ENCODE measurements at regions not wholly inside any gene's neighbourhood (a gene's known extent, or its start where the extent isn't known, plus 50 kb on each side); places are given as distances from the start of the nearest gene placed in this dataset.

DNA sequence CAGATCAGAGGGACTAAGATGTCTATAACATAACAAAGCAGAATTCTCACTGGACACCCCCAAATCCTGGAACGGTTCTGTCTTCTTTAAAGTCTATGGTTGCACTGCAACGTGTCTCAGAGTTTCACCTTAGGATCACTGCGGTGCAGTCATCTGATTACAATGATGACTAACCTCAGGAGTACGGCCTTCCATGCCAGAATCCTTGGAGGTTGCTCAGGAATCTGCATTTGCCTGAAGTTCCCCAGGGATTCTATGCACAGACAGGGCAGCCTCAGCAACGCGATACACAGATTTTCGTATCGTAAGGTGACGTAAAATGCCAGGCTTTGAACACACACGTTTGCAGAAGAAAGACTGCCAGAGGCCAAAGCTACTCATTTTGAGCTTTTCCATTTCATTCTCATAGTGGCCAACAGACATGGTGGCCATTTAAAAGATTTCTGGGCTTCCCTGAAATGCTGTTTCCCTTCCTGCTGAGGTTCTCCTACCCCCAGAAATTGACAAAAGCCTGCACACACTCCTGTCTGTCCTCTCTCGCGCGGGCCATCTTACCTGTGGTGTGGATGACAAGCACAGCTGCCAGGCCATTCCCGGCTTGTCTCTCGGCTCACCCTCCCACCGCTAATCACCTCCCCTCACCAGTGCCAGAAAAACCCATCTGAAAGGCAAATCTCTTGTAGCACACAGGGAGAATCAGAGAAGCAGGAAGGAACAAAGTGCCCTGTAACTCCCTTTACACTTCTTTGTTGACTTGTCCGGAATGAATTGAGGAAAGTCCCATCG is 148.8 kb downstream of the ACKR3 start:
- DNase-seq (ENCODE audit: low read depth) = no peak

DNA sequence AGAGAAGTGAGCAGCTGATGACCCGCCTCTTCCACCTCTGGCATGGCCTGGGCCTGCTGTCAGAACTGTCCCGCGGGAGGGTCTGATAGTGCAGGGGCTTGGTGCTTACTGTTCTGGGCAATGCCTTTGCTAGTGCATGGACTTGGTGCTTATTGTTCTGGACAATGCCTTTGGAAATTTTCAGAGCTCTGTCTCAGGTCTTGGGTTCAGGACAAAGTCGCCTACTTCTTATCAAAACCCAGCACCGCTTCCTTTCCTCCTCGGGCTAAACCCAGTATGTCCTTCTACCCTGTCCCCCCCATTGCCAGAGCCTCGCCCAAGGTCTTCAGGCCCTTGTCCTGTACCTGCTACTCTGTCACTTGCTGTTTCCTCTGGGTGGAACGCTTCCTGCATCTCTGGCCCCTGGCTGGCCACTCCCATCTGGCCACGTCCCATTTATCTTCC is 149.6 kb downstream of the ACKR3 start:
- no peak for DNase-seq (ENCODE audit: low read depth)

DNA sequence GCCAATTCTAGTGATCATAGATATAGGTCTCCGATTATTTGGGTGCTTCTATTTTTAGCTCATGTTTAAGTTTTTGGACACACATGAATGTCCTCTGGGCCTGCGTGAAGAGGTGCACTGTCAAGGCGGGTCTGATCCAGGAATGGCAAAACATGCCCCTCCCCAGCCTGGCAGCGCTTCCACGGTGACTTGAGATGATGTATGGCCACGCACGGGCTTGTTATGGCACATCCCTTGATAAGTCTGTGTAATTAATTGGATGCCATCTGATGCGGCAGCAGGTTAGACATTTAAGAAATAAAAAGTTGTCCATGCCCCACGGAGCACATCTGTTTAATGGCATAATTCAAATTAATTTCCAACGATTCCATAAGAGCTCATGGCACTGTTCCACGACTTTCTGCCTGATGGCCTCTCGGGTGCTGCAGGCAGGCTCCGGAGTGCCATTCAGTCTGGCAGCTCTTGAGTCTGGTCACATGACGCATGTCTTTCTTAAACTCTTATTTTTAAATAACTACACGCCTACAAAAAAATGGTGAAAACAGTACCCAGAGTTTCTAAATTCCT is 151.4 kb downstream of the ACKR3 start:
- DNase-seq (ENCODE audit: low read depth) = no peak

DNA sequence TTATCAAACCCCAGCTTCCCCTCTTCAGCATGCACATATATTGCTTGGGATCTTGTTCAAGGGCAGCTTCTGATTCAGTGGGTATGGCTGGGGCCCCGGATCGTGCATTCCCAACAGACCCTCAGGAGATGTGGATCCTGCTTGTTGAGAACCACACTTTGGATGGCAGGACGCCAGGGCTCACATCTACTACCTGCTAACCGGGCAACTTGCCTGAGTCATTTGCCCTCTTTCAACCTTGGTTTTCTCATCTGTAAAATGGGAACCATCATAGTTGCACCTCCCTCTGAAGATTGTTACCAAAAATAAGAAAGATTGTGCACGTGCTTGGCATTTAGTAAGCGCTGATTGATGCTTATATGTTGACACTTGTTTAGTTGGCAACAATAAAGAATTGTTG is 154.6 kb downstream of the ACKR3 start:
- DNase-seq (ENCODE audit: low read depth) = no peak

DNA sequence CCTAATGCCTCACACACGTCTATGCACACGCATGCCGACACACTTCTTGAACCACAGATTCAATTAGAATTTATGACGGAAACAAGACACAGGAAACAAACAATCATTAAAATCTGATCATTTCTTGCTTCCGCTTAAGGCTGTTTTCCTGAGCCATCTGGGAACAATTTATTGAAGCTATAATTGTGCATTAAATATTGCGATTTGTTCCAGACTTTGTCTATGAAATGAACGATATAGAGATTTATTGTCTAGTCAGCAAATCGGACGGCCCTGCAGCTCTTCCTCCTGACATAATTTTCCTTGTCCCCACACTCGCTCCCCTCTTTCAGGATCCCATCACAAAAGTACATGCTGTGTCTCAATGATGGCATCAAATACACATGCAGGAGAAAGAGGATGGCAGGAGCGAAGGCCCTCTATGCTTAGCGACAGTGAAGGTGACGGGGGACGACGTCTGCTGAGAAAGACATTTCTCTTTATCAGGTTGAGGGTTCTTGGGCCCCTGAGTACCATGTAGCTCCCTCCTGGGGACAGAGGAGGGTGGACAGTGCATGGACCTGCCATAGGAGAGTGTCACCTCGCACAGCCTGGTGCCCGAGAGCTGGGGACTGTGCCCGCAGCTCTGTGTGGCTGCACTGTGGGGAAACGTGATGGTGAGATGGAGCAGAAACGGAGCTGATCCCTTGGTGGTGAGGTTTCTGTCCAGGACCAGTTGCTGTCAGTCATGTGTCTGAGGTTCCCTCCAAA is 157.3 kb downstream of the ACKR3 start:
- DNase-seq (ENCODE audit: low read depth) = no peak

DNA sequence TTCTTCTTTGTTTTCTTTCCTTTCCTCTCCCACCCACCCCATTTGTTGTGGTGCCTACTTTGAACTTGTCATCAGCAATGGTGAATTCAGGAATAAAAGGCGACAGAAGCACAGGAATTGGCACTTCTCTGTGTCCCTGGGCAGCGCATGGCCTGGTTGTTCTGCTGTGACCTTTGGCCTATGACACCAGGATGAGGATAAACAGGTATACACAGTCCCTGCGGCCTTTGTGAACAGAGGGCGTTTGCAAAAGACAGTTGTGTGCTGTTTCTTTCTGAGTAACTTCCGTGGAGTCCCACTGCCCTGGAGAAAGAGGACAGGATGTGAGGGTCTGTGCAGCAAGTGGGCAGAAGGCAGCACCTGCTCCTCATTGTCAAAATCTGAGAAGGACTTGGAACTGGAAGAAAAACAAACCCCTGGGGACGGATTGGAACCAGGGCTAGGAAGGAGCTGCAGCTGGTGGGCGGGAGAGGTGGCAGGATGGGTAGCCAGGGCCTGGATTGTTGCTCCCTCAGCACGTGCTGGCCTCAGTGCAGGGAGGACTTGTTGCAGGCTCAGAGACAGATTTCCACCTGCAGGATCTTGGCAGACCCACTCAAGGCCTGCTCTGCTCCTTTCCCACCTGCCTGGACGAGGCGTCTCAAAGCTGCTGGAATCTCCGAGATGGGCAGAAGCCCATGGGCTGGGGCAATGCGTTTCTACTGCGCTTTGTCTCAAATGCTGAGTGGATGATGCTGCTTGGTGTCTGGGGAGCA is 159.5 kb downstream of the ACKR3 start:
- no peak for DNase-seq (ENCODE audit: low read depth)

DNA sequence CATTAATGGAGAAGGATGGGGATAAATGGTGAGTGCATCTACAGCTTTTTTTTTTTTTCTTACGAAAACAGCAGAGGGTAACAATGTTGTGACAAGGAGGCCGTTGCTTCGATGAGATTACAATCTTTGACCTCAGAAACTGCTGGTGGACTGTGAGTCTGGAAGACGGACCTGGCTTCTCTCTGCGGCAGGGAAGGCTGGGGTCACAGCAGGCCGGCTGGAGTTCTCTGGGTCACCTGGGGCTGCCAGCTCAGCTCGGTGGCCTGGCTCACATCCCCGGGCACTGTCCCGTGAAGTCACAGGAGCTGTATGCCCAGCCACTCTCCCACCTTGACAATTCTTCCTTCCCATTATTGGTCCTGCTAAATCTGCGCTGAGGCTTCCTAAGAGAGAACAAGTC is 160.8 kb downstream of the ACKR3 start:
- no peak for DNase-seq (ENCODE audit: low read depth)

DNA sequence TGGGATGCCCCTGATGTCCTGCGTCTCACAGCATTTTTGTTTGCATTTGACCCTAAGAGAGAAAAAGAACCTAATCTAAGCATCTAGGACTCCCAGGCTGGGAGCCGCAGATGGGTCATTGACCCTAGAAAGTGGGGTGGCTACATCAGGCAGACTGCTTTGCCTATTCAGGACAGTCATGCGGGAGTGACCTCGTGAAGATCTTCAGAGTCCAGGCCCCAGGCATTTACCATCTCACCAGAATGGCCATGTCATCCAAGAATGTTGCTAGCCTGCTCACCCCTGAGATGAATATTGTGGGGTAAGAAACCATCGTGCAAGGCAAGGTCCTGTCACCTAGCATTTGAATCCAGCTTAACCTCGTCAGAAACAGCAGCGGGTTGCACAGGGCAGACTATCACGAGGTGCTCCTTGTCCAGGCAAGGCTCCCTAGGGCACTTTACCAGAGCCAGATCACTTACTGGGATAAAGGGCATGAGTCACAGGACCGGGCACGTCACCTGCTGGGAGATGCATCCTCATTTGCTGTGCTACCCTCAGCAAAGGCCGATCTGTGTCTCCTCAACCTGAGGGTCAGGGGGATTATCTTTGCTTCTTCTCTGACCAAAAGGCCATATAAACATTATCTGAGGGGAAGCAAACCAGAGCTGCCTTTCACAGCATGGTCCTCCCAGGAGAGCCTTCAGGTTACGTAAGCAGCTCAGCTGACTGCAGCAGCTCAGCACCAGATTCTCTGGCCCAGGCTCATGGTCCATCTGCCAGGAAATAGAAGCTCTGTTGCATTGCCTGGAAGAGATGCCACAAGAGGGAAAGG is 162.3 kb downstream of the ACKR3 start:
- peak; percentile 47 for DNase-seq (ENCODE audit: low read depth)

DNA sequence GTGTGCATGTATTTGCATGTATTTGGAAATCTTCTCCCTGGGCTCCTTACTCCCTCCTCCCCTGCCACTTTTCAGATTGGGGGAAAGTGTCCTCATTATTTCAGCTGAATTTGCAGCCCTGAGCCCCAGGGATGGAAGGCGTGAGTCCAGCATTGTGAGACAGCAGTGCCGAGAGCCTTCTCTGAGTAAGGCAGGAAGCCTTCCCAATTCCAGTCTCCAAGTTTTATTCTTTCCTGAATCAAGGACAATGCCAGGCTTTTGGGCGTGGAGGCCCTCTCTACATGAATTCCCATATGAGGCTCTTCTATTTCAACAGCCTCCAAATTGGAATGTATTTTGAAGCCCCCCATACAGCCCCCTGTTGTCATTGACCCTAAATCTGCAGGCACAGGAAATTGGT is 163.5 kb downstream of the ACKR3 start:
- no peak for DNase-seq (ENCODE audit: low read depth)

DNA sequence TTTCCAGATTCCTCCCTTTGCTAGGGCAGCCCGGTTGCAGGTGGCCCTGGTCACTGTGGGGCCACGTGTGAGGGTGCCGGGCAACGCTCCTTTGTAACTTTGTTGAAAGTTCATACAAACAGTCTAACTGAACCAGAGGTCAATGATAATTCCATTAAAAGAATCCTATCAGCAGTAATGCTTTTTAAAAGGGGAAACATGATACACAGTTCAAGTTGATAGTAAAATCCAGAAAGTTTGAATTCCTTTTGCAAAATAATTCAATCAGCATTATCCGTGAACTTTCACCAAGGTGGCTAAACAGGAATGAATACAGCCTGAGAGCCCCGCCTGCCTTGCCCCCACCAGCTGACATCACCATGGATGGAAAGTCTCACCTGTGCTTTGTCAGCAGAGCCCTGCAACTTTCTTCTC is 166.2 kb downstream of the ACKR3 start:
- no peak for DNase-seq (ENCODE audit: low read depth)

DNA sequence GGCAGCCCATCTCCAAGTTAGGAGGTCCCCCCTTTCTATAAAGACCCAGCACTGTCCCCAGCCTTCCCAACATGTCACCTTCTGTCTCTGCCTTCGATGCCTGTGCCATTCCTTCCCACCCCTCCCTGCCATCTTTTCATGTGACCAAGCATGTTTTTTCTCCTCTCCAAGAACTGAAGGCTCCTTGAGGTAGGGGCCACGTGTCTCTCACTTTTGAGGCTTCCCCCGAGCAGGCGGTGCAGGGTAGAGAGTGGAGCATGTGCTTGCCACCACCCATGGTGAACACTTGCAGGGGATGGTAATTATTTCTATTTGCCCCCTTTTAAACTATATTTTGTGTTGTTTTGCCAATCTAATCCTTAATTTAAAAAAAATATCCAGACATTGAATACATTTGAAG is 168.4 kb downstream of the ACKR3 start:
- DNase-seq (ENCODE audit: low read depth) = no peak

DNA sequence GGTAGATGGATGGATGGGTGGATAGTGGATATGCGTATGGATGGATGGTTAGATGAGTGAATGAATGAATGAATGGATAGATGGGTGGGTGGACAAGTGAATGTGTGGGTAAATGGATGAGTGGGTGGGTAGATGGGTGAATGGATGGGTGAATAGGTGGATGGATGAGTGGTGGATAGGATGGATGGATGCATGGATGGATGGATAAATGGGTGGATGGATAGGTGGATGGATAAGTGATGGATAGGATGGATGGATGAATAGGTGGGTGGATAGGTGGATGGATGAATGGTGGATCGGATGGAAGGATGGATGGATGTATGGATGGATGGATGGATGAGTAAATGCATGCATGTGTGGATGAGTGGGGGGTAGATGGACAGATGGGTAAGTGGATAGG is 169.3 kb downstream of the ACKR3 start:
- no peak for DNase-seq (ENCODE audit: low read depth)

DNA sequence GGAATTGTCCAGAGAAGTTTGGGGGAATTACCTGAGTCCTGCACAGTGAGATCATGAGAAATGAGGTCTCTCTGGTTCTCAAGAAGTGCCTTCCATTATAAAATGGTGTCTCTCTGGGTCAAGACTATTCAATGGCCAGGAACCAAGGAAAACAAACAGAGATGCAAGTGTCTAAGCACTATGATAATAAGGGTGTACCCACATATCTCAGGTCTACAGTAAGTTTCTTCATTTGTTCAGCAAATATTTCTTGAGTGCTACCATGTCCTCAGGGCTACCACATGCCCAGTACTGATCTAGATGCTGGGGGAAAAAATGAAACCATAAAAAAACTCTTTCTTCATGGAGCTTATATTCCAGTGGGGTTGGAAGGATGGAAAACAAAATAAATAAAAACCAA is 170.0 kb downstream of the ACKR3 start:
- no peak for DNase-seq (ENCODE audit: low read depth)

DNA sequence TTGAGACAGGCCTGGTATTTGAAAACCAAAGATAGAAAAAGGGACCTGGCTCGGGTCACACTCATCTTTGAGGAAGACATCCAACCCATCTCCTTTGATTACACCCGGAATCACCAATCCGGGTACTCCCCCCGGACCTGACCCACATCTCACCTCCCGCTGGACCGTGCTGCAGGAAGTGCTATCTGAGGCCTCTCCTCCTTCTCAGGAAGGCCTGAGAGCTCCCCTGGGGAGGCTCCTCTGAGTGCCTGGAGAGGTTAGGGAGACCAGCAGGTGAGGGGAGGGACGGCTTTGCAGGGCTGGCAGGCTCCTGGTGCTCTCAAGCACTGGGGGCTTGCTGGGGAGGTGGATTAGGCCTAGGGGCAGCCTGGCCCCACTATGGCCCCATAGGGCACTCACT is 170.9 kb downstream of the ACKR3 start:
- DNase-seq (ENCODE audit: low read depth) = no peak

DNA sequence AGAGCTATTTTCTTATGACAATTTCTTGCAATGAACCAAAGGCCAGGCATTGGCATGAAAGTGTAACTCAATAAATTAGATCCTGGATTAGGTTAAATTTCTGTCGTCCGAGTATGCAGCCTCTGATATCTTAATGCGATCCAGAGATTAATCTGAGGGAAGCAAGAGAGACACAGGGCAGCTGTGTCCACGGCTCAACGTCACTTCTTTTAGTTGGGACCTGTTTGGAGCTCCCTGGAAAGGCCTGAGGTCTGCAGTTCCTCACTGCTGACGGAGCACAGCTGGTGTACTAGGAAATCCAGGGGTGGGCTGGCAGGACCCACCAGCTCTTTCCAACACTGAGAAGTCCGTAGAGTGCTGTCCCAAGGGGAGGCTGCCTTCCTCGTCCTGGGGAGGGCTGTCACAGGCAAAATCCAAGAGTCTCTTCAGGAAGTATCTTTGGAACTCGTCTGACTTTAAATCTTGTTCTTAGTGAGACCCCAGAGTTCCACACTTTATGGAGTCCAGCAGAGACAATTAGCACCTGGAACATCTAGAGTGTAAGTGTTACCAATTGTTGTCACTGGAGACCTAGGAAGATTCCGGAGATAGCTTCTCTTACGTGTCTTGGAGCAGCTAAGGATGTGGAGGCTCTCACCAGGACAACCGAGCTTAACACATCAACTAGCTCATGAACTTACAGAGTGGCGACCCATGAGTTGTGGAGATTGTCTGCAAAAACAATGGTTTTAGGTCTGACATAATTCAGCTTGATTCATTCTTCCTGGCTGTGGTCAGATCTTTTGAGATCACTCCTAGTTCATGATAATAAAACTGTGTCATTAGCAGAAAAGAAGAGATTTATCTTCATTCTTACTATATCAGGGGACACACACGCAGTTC is 173.7 kb downstream of the ACKR3 start:
- peak; percentile 91 for DNase-seq (ENCODE audit: low read depth)

DNA sequence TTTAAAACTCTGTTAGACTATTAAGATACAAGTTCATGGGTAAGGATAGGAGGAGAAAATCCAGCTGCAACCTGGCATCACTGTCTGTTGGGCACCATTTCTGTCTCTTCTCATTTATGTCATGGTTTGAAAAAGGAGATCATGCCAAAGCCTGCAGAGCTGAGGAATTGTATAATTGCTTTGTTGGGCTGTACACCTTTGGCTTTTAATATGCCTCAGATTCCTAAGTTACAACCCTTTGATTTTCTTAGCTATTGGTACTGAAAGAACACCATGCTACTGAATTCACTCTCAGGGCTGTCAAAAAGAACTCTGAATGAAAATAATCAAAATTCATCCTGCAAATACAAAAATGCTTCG is 174.3 kb downstream of the ACKR3 start:
- no peak for DNase-seq (ENCODE audit: low read depth)

DNA sequence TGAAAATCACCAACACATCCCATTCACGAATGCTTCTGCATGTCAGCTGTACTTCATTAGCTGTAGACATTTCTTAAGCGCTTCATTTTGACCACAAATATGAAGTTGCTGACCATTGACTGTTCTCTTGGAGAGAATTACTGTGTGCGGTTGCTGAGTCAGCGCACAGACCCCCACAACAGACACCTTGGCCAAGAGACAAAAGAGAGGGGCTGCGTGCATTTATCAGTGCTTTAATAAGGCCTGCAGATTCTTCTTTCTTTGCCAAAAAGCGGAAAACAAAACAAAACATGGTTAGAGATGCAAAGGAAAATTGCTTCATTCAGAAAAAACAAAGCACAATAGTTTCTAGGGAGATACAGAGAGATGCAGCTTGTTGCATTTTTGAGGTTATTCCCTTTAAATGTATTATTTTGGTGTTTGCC is 174.7 kb downstream of the ACKR3 start:
- peak; percentile 97 for DNase-seq (ENCODE audit: low read depth)

DNA sequence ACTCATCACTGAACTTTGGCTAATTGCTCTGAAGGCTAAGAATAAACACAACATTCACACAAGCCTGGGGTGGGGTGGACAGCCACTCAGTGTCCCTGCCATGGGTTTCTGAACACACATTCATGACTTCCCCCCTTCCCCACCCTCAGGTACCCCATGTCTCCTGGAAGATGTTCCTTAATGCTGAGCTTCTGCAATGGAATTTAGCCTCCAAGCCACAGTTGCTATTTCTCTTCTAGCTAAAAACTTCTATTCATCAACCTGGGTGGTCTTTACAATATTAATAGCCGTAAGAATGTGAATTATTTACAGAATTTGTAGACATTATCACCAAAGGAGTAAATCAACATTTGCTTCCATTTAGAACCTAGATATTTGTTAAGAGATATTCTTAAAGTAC is 175.1 kb downstream of the ACKR3 start:
- DNase-seq (ENCODE audit: low read depth) = no peak

DNA sequence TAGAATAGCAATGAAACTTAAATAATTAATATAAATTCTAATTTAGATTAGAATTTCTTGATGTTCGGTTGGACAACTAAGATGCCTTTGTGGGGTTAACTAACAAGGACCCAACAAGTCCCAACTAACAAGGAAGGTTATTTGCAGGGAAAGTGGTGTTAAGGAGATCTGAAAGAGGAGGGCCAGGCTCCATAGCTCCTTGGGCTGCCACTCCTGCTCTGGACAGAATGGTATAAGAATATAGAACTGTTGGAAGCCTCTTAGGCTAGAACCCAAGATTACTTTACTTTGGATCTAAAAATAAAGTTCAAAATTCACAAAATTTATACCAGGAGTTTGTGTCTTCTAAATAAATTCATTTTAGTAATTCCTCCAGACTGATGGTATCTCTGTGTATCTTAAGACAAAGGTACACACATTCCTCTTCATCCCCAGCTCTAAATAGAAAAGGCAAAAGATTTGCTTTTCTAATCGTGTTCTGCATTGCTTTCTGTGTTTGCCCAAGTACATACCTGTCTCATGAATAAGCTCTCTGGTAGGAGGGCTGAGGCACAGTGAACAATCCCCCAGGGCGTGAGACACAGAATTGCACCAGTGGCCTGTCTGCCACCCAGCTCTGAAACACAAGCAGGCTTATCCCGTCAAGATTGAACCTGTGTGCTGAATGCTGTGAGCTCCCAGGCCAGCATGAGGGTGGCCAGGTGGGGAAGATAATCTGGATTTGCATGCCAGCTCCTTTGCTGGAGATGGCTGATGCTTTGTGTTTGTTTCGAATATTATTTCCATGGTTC is 176.0 kb downstream of the ACKR3 start:
- peak; percentile 40 for DNase-seq (ENCODE audit: low read depth)

DNA sequence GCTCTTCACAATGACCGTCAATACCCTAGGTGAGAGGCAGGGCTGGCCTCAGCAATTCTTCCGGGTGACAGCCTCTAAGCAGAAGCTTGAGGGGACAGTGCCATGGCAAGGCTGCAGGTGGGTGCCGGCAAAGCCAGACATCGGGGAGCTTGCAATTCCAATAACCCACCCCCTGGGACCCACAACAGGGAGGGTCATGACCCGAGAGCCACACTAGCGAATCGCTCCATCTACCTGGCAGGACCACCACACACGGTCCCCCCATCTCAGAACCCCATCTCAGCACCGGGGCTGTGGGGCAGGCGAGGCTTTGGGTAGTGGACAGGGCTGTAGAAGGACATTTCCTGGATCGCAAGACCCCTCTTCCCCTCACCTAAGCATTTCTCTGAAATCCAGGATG is 177.2 kb downstream of the ACKR3 start:
- DNase-seq (ENCODE audit: low read depth) = no peak
